H1 (cell line): ENCODE measurements at regions not wholly inside any gene's neighbourhood (a gene's known extent, or its start where the extent isn't known, plus 50 kb on each side); places are given as distances from the start of the nearest gene placed in this dataset.

ENCODE experiments used
- CTCF ChIA-PET: fragments of 300-600 bp; sonication (Branson Sonifier 250); formaldehyde crosslinking; loops from one replicate; lab custom pipeline; 2021; ENCODE audit not compliant: partially characterized antibody; lab: Charles Lee
- POLR2A ChIA-PET: fragments of 300-600 bp; sonication (Branson Sonifier 250); formaldehyde crosslinking; loops from one replicate; lab custom pipeline; 2021; ENCODE audit warnings: inconsistent platforms; ENCODE audit not compliant: partially characterized antibody; lab: Charles Lee
- DNase-seq, 2 experiments: peaks; one replicate each; pipeline versions ENCODE4 v3.0.0 to v3.0.0-alpha.2; 2010 to 2022; ENCODE audit warnings: low spot score in 2 of 2, low read depth in 1 of 2, mixed read lengths in 1 of 2
- FAIRE-seq: peaks from 2 replicates; lab custom pipeline; 2011; peaks lifted over from hg19 to GRCh38; lab: Jason Lieb, UNC
- H2AFZ ChIP-seq: 2 replicates; pipeline ENCODE4 v1.8.1; 2012; ENCODE audit warnings: low read length, inconsistent platforms
- H2AK5ac ChIP-seq: 2 replicates; pipeline ENCODE4 v1.6.1; 2013; ENCODE audit warnings: low read depth, low read length
- H2BK120ac ChIP-seq: replicated peaks from 2 replicates; pipeline ENCODE3; 2013; ENCODE audit warnings: low read depth, low read length, inconsistent platforms
- H2BK12ac ChIP-seq: 2 replicates; pipeline ENCODE4 v1.6.1; 2013; ENCODE audit warnings: low read depth, low read length
- H2BK15ac ChIP-seq: 2 replicates; pipeline ENCODE4 v1.6.1; 2013; ENCODE audit warnings: low read length
- H2BK20ac ChIP-seq: 2 replicates; pipeline ENCODE4 v1.6.1; 2013; ENCODE audit warnings: low read length
- H2BK5ac ChIP-seq: 2 replicates; pipeline ENCODE4 v1.6.1; 2013; ENCODE audit warnings: low read depth, low read length
- H3K14ac ChIP-seq: 2 replicates; pipeline ENCODE4 v1.6.1; 2013; ENCODE audit warnings: inconsistent platforms; ENCODE audit not compliant: insufficient read length
- H3K18ac ChIP-seq: 2 replicates; pipeline ENCODE4 v1.6.1; 2013; ENCODE audit warnings: low read length; ENCODE audit errors: extremely low read depth
- H3K23ac ChIP-seq: 2 replicates; pipeline ENCODE4 v1.6.1; 2013; ENCODE audit warnings: inconsistent platforms; ENCODE audit not compliant: insufficient read length
- H3K23me2 ChIP-seq: 2 replicates; pipeline ENCODE4 v1.6.1; 2013; ENCODE audit warnings: low read depth, low read length
- H3K27ac ChIP-seq: 2 replicates; pipeline ENCODE4 v1.6.1; 2011; ENCODE audit warnings: low read depth, low read length, inconsistent platforms
- H3K27me3 ChIP-seq, 4 experiments: replicated peaks in 1 of 4; 1 replicate in 1 of 4; 2 replicates in 3 of 4; pipeline versions ENCODE4 v1.6.1 to v1.8.1; 2011 to 2013; ENCODE audit warnings: low read length in 3 of 4, mild to moderate bottlenecking in 3 of 4, inconsistent platforms in 2 of 4, mixed read lengths in 2 of 4, moderate library complexity in 1 of 4; ENCODE audit not compliant: control insufficient read depth in 3 of 4, insufficient read depth in 3 of 4; ENCODE audit errors: extremely low read depth in 1 of 4
- H3K36me3 ChIP-seq, 4 experiments: 2 replicates each; pipeline versions ENCODE4 v1.6.1 to v1.8.1; 2011 to 2013; ENCODE audit warnings: mild to moderate bottlenecking in 4 of 4, low read length in 3 of 4, moderate library complexity in 2 of 4, control low read depth in 1 of 4, inconsistent platforms in 1 of 4; ENCODE audit not compliant: insufficient read depth in 4 of 4, control insufficient read depth in 2 of 4
- H3K4ac ChIP-seq: replicated peaks from 2 replicates; pipeline ENCODE3; 2013; ENCODE audit warnings: low read length, low read depth, mixed read lengths, inconsistent platforms; ENCODE audit not compliant: insufficient read length
- H3K4me1 ChIP-seq, 4 experiments: replicated peaks in 1 of 4; 1 replicate in 1 of 4; 2 replicates in 3 of 4; pipeline versions ENCODE4 v1.6.1 to v1.8.1; 2011 to 2013; ENCODE audit warnings: low read length in 3 of 4, inconsistent platforms in 2 of 4, mixed read lengths in 1 of 4; ENCODE audit not compliant: insufficient read depth in 4 of 4, control insufficient read depth in 3 of 4
- H3K4me2 ChIP-seq, 2 experiments: 2 replicates each; pipeline versions ENCODE4 v1.6.1 to v1.8.1; 2011 to 2013; ENCODE audit warnings: low read depth in 2 of 2, low read length in 2 of 2, control low read depth in 1 of 2, inconsistent platforms in 1 of 2, mild to moderate bottlenecking in 1 of 2; ENCODE audit not compliant: insufficient read depth in 1 of 2
- H3K4me3 ChIP-seq, 4 experiments: fragments of 200-600, 300-600 bp in 1 of 4; sonication (generic), shearing (Covaris generic), sonication (Bioruptor Twin) in 1 of 4; 2 replicates each; pipeline versions ENCODE4 v1.5.1 to v1.8.1; 2011 to 2016; ENCODE audit warnings: low read length in 4 of 4, low read depth in 3 of 4, control low read depth in 2 of 4, inconsistent platforms in 2 of 4, mild to moderate bottlenecking in 2 of 4, mixed read lengths in 1 of 4, moderate library complexity in 1 of 4; ENCODE audit not compliant: insufficient read depth in 2 of 4; ENCODE audit errors: extremely low read depth in 1 of 4
- H3K56ac ChIP-seq: replicated peaks from 2 replicates; pipeline ENCODE3; 2013; ENCODE audit warnings: low read depth, mild to moderate bottlenecking, mixed read lengths, low read length, inconsistent platforms; ENCODE audit not compliant: insufficient read length
- H3K79me1 ChIP-seq: 2 replicates; pipeline ENCODE4 v1.6.1; 2013; ENCODE audit warnings: low read depth, low read length, control low read depth
- H3K79me2 ChIP-seq, 2 experiments: 2 replicates each; pipeline versions ENCODE4 v1.6.1 to v1.8.1; 2012 to 2013; ENCODE audit warnings: low read length in 2 of 2, mild to moderate bottlenecking in 2 of 2, inconsistent platforms in 1 of 2; ENCODE audit not compliant: insufficient read depth in 2 of 2, control insufficient read depth in 1 of 2
- H3K9ac ChIP-seq, 4 experiments: replicated peaks in 1 of 4; 1 replicate in 1 of 4; 2 replicates in 3 of 4; pipeline versions ENCODE4 v1.6.1 to v1.8.1; 2011 to 2013; ENCODE audit warnings: low read depth in 3 of 4, low read length in 3 of 4, control low read depth in 2 of 4, mild to moderate bottlenecking in 2 of 4, moderate library complexity in 2 of 4, inconsistent platforms in 1 of 4; ENCODE audit errors: extremely low read depth in 1 of 4
- H3K9me3 ChIP-seq, 2 experiments: 2 replicates each; pipeline versions ENCODE4 v1.6.1 to v1.8.1; 2012 to 2013; ENCODE audit warnings: mild to moderate bottlenecking in 2 of 2, moderate library complexity in 2 of 2, control low read depth in 1 of 2, inconsistent platforms in 1 of 2, low read depth in 1 of 2, low read length in 1 of 2, mixed read lengths in 1 of 2; ENCODE audit not compliant: insufficient read depth in 2 of 2
- H4K20me1 ChIP-seq, 2 experiments: replicated peaks in 1 of 2; 2 replicates each; pipeline versions ENCODE3 to v1.8.1; 2011 to 2013; ENCODE audit warnings: inconsistent platforms in 2 of 2, low read length in 2 of 2, mild to moderate bottlenecking in 1 of 2; ENCODE audit not compliant: insufficient read depth in 2 of 2, control insufficient read depth in 1 of 2
- H4K5ac ChIP-seq: 2 replicates; pipeline ENCODE4 v1.6.1; 2013; ENCODE audit warnings: low read length, low read depth, mixed read lengths, inconsistent platforms; ENCODE audit not compliant: insufficient read length
- H4K8ac ChIP-seq: 2 replicates; pipeline ENCODE4 v1.8.0; 2013; ENCODE audit warnings: mild to moderate bottlenecking, moderate library complexity, low read length, inconsistent platforms; ENCODE audit not compliant: insufficient read depth; ENCODE audit errors: extremely low read depth
- H4K91ac ChIP-seq: replicated peaks from 2 replicates; pipeline ENCODE3; 2013; ENCODE audit warnings: low read length, mixed read lengths, inconsistent platforms; ENCODE audit not compliant: insufficient read length
- BCL11A ChIP-seq, 2 experiments: IDR thresholded peaks; one replicate each; pipeline ENCODE4 v1.6.1; 2011; ENCODE audit warnings: low read depth in 2 of 2, low read length in 2 of 2, mild to moderate bottlenecking in 2 of 2
- CEBPB ChIP-seq: IDR thresholded peaks from 2 replicates; pipeline ENCODE4 v1.6.1; 2012; ENCODE audit warnings: low read depth, low read length
- GTF2F1 ChIP-seq: IDR thresholded peaks from 2 replicates; pipeline ENCODE4 v1.6.1; 2012; ENCODE audit warnings: low read depth, low read length, improper control_type of control experiment, borderline replicate concordance
- SAP30 ChIP-seq: fragments of 300-600 bp; sonication (generic); IDR thresholded peaks from 2 replicates; pipeline ENCODE4 v1.7.1; 2012; ENCODE audit warnings: low read length, moderate library complexity, mild to moderate bottlenecking, inconsistent platforms; ENCODE audit not compliant: insufficient read depth, insufficient replicate concordance
- SIX5 ChIP-seq: IDR thresholded peaks from 2 replicates; pipeline ENCODE4 v1.6.1; 2011; ENCODE audit warnings: mild to moderate bottlenecking, low read depth, low read length
- WGBS, 2 experiments: shearing (Covaris generic) in 1 of 2; methylation state at CpG; one replicate each; pipeline versions ENCODE4 v1.1.6 to v1.1.7; 2013 to 2015; ENCODE audit warnings: low lambda C conversion rate in 2 of 2, mixed read lengths in 2 of 2, inconsistent platforms in 1 of 2, low coverage in 1 of 2, missing lambda C conversion rate in 1 of 2; ENCODE audit not compliant: insufficient replicate concordance in 2 of 2, insufficient coverage in 1 of 2, insufficient read length in 1 of 2; ENCODE audit errors: extremely low coverage in 1 of 2, missing lambda C conversion rate in 1 of 2; 5-methylcytosine and 5-hydroxymethylcytosine counted together
- TF ChIP-seq, protein P1 (sequence below): IDR thresholded peaks from 2 replicates; pipeline ENCODE4 v1.6.1; 2011; ENCODE audit warnings: low read depth, mild to moderate bottlenecking, low read length; ENCODE audit not compliant: insufficient read depth

GRCh38 chr20:20903773-20904500 is 191.5 kb upstream of the RALGAPA2 start:
- Histone ChIP-seq H3K79me2 (no peaks in the 10 kb centered on the region), H3K36me3 (no peaks in the 10 kb centered on the region), H4K91ac (no peak overlapping the region), H3K27me3 (no peaks in the 10 kb centered on the region), H2AFZ (no peak overlapping the region), H3K14ac (no peak overlapping the region), H2BK15ac (no peak overlapping the region), H3K23ac (no peak overlapping the region), H4K8ac (no peak overlapping the region), H4K20me1 (no peaks in the 10 kb centered on the region), H2AK5ac (no peak overlapping the region), H3K4ac (no peak overlapping the region), H2BK120ac (no peak overlapping the region), H3K23me2 (no peaks in the 10 kb centered on the region), H3K4me2 (no peak overlapping the region), H3K4me1 (no peaks in the 10 kb centered on the region), H4K5ac (no peak overlapping the region), H3K4me3 (no peak overlapping the region), H3K9ac (no peak overlapping the region), H3K79me1 (no peaks in the 10 kb centered on the region), H2BK20ac (no peak overlapping the region; the same call in 1 of the 2 replicates), H2BK5ac (no peak overlapping the region), H3K9me3 (peaks cover 6 to 11% of the 10 kb centered on the region in 2 experiments; a peak in 2 of 4 replicates), H3K56ac (no peak overlapping the region), H3K27ac (no peak overlapping the region), H2BK12ac (no peak overlapping the region), H3K18ac (no peak overlapping the region)
- DNase-seq (no peak), FAIRE-seq (no peak)
- ChIA-PET POLR2A (no interaction called here), CTCF (interaction anchor here (0.8 to 1.4 kb wide), 4 partner anchors 9 to 331 kb away, joined by 3 read pairs; no protein-coding TSS in a partner anchor)
- 89% methylated on average over 2 of the region's 2 CpGs; no CpG with 5 or more reads in 1 of the 2 experiments for WGBS, 2 experiments
- TF ChIP-seq SAP30, result no peak
- no peak for TF ChIP-seq GTF2F1
- no peak for TF ChIP-seq SIX5
- TF ChIP-seq BCL11A (IDR thresholded peaks at IDR 0.05; ENCODE audit: low read depth in 2 of 2, low read length in 2 of 2), result no peak
- no peak for TF ChIP-seq CEBPB
- TF ChIP-seq, protein P1, sequence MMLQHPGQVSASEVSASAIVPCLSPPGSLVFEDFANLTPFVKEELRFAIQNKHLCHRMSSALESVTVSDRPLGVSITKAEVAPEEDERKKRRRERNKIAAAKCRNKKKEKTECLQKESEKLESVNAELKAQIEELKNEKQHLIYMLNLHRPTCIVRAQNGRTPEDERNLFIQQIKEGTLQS, result no peak
